ENCODE measurements at regions not wholly inside any gene's neighbourhood (a gene's known extent, or its start where the extent isn't known, plus 50 kb on each side); places are given as distances from the start of the nearest gene placed in this dataset.
A peak's percentile ranks its signal among the peaks of the same experiment; 100 is the strongest.
"Not testable (repeated sequence)": the region's sequence is repeated elsewhere in the genome, so short reads cannot be mapped to it uniquely, and the experiment has no call there.

DNA sequence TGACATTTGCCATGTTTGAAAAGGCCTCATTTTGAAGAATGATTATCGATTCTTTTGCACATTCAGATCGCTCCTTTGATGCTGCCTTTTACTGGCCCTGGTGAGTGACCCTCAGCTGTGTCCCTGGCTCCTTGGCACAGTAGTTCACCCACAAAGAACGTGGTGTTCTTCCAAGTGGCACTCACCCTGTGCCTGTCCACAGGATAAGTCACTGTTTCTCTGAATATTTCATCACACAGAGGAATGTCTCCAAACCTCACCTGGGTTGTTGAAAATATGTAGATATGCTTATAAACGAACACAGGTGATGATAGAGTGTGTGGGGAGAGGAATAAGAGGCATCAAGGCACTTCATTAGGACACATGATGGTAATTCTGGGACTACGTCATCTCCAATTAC, 810.7 kb downstream of the CCSER2 start:
- TF ChIP-seq, protein P1, sequence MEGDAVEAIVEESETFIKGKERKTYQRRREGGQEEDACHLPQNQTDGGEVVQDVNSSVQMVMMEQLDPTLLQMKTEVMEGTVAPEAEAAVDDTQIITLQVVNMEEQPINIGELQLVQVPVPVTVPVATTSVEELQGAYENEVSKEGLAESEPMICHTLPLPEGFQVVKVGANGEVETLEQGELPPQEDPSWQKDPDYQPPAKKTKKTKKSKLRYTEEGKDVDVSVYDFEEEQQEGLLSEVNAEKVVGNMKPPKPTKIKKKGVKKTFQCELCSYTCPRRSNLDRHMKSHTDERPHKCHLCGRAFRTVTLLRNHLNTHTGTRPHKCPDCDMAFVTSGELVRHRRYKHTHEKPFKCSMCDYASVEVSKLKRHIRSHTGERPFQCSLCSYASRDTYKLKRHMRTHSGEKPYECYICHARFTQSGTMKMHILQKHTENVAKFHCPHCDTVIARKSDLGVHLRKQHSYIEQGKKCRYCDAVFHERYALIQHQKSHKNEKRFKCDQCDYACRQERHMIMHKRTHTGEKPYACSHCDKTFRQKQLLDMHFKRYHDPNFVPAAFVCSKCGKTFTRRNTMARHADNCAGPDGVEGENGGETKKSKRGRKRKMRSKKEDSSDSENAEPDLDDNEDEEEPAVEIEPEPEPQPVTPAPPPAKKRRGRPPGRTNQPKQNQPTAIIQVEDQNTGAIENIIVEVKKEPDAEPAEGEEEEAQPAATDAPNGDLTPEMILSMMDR (IDR thresholded peaks at IDR 0.05 in 4 of 5, conservative IDR thresholded peaks at IDR 0.05 in 1 of 5) = no peak
- no peaks in the 10 kb centered on the region for H3K36me3 ChIP-seq
- H3K9me3 ChIP-seq = no peaks in the 10 kb centered on the region
- H3K4me1 ChIP-seq = no peaks in the 10 kb centered on the region
- DNase-seq (no peak), ATAC-seq (no peak)
- intact Hi-C loops (cut with DNase I; ENCODE audit: low total_unique reads) (no loop called here), in situ Hi-C loops (cut with MboI; ENCODE audit: low sequenced_read_pairs in 4 of 4) (no loop called here)
- no peak overlapping the region for H3K4me3 ChIP-seq
- no peaks in the 10 kb centered on the region for H3K27me3 ChIP-seq
- H3K27ac ChIP-seq = no peak overlapping the region

DNA sequence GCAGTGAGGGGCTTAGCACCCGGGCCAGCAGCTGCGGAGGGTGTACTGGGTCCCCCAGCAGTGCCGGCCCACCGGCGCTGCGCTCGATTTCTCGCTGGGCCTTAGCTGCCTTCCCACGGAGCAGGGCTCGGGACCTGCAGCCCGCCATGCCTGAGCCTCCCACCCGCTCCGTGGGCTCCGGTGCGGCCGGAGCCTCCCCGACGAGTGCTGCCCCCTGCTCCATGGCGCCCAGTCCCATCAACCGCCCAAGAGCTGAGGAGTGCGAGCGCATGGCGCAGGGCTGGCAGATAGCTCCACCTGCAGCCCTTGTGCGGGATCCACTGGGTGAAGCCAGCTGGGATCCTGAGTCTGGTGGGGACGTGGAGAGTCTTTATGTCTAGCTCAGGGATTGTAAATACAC, 813.1 kb downstream of the CCSER2 start:
- ATAC-seq; H3K4me3 ChIP-seq; H3K27ac ChIP-seq; H3K27me3 ChIP-seq; DNase-seq; H3K9me3 ChIP-seq; H3K36me3 ChIP-seq; intact Hi-C loops (cut with DNase I; ENCODE audit: low total_unique reads); H3K4me1 ChIP-seq; in situ Hi-C loops (cut with MboI; ENCODE audit: low sequenced_read_pairs in 4 of 4): not testable (repeated sequence)

DNA sequence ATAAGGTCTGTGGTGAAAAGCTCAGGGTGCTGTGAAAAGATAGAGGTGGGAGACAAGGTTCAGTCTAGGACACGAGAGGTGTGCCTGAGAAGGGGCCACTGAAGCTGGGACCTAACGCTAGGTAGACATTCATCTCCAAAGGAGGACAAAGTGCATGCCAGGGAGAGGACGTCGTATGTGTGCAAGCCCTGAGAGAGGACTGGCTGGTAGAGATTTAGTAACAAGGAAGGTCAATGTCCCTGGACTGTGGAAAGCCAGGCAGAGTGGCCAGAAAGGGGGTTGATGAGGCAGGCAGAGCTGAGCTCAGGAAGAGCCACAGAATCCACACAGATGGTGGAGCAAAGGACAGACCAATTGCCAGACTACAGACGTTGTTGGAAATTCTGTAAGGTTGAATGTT, 817.6 kb downstream of the CCSER2 start:
- Histone ChIP-seq H3K27ac (no peak overlapping the region), H3K4me3 (no peak overlapping the region), H3K36me3 (no peaks in the 10 kb centered on the region), H3K27me3 (no peaks in the 10 kb centered on the region), H3K4me1 (no peaks in the 10 kb centered on the region), H3K9me3 (no peaks in the 10 kb centered on the region)
- DNase-seq = no peak
- no peak for ATAC-seq
- TF ChIP-seq, protein P1 (IDR thresholded peaks at IDR 0.05 in 4 of 5, conservative IDR thresholded peaks at IDR 0.05 in 1 of 5) = no peak
- no peak for TF ChIP-seq POLR2A (IDR thresholded peaks at IDR 0.05)
- intact Hi-C loops (cut with DNase I; ENCODE audit: low total_unique reads) = no loop called here
- in situ Hi-C loops (cut with MboI; ENCODE audit: low sequenced_read_pairs in 4 of 4) = no loop called here

DNA sequence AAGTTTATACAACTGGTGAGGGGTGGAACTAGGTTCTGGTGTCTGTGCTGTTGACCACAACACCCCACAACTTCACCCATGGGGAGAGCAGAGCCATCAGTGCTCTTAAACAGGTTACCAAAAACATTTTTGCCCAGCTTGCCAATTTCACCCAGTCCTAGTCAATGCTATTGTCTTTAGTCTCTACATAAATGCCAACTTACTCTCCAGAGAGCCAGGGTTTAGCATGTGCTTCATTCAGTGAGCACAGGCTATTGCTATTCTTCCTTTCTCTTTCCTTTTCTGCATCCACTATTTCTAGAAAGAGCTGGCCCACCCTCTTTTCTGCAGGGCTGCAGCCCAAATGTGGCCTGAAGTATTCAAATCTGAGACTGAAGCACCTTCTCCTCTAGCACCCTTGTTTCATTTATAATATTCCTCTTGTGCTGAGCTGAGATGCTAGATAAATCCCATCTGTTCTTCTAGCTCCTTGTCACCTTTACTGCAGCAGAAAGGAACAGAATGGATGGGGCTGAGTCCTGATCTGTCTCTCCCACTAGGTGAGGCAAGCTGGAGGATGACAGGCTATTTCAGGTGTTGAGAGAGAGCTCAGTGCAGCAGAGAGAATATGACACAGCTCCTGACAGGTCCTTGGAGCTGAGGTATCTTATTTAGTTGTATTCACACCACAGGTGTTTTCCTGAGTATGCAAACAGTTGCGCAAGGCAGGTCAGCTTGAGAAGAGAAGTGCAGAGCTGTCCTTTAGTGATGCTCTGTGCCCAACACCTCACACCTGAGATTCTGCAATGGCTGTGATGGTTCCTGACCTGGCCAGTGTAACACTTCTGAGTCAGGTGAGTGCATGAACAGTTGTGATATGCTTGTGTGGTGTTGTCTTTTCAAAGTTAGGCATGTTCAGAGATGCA, 819.2 kb downstream of the CCSER2 start:
- DNase-seq (no peak), ATAC-seq (no peak)
- TF ChIP-seq POLR2A (IDR thresholded peaks at IDR 0.05) = no peak
- TF ChIP-seq, protein P1 (IDR thresholded peaks at IDR 0.05 in 4 of 5, conservative IDR thresholded peaks at IDR 0.05 in 1 of 5) = no peak
- in situ Hi-C loops (cut with MboI; ENCODE audit: low sequenced_read_pairs in 4 of 4) = no loop called here
- Histone ChIP-seq H3K9me3 (no peaks in the 10 kb centered on the region), H3K27ac (no peak overlapping the region), H3K4me3 (no peak overlapping the region), H3K36me3 (no peaks in the 10 kb centered on the region), H3K4me1 (no peaks in the 10 kb centered on the region), H3K27me3 (no peaks in the 10 kb centered on the region)
- intact Hi-C loops (cut with DNase I; ENCODE audit: low total_unique reads) = no loop called here

DNA sequence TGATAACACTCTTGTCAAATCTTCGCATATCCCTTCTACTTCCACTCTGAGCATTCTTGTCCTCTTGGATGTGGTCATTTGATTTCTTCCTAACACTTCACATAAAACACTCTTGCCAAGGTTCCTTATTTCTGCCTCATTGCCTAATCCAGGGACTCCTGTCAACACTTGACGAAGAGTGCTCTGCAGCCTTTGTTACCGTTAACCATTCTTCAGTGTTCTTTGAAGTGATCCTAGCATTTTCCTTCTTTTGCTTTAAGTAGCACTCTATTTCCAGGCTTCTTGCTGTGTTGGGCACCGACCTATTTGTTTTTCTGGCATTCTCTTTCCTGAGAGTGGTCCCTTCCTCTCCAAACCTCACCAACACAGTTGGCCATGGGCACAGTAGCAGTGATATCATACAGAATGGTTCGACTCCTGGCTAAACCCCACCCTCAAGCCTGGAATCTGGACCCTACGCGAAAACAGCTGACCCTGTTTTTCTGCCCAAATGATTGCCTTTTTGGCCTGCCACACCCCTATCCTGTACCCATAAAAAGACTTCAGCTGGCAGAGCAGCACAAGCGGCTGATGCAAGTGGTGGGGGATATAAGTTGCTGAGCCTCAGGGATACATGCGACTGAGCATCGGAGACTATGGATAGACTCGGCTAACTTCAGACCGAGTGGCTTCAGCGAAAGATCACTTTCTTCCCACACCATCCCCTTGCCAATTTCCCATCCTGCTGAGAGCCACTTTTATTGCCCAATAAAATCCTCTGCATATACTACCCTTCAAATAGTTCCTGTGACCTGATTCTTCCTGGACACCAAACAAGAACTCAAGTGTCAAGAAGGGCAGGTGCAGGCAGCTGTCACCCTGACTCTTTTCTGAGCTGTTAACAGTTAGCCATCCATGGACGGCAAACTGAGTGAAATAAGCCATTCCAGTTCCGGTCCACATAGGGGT, 820.6 kb downstream of the CCSER2 start:
- Histone ChIP-seq H3K27ac (no peak overlapping the region), H3K4me1 (no peaks in the 10 kb centered on the region), H3K27me3 (no peaks in the 10 kb centered on the region), H3K9me3 (no peaks in the 10 kb centered on the region), H3K36me3 (no peaks in the 10 kb centered on the region), H3K4me3 (no peak overlapping the region)
- in situ Hi-C loops (cut with MboI; ENCODE audit: low sequenced_read_pairs in 4 of 4) = no loop called here
- ATAC-seq (peak; percentile 16 to 58), DNase-seq (no peak)
- TF ChIP-seq POLR2A (IDR thresholded peaks at IDR 0.05) = no peak
- TF ChIP-seq, protein P1 (IDR thresholded peaks at IDR 0.05 in 4 of 5, conservative IDR thresholded peaks at IDR 0.05 in 1 of 5) = no peak
- intact Hi-C loops (cut with DNase I; ENCODE audit: low total_unique reads) = no loop called here
